ENCODE measurements at regions not wholly inside any gene's neighbourhood (a gene's known extent, or its start where the extent isn't known, plus 50 kb on each side); places are given as distances from the start of the nearest gene placed in this dataset.
"Not testable (repeated sequence)": the region's sequence is repeated elsewhere in the genome, so short reads cannot be mapped to it uniquely, and the experiment has no call there.

- H3K9ac ChIP-seq (ENCODE audit: insufficient read depth in 1 of 2, low read length in 2 of 2): no peak overlapping the region
- 54 to 61% methylated on average over 4 of the region's 4 CpGs for WGBS, 2 donors
- peaks cover 0 to 4% (median 0%) of the 10 kb centered on the region in 5 donors for H3K4me1 ChIP-seq (ENCODE audit: control insufficient read depth in 5 of 5, insufficient read depth in 5 of 5, low read length in 5 of 5)
- no peaks in the 10 kb centered on the region for H3K36me3 ChIP-seq (ENCODE audit: control insufficient read depth in 4 of 4, insufficient read depth in 4 of 4, low read length in 4 of 4)
- no peak for ATAC-seq (ENCODE audit: insufficient read depth, low FRiP score)
- H3K4me3 ChIP-seq: no peak overlapping the region
- TF ChIP-seq, protein P1, sequence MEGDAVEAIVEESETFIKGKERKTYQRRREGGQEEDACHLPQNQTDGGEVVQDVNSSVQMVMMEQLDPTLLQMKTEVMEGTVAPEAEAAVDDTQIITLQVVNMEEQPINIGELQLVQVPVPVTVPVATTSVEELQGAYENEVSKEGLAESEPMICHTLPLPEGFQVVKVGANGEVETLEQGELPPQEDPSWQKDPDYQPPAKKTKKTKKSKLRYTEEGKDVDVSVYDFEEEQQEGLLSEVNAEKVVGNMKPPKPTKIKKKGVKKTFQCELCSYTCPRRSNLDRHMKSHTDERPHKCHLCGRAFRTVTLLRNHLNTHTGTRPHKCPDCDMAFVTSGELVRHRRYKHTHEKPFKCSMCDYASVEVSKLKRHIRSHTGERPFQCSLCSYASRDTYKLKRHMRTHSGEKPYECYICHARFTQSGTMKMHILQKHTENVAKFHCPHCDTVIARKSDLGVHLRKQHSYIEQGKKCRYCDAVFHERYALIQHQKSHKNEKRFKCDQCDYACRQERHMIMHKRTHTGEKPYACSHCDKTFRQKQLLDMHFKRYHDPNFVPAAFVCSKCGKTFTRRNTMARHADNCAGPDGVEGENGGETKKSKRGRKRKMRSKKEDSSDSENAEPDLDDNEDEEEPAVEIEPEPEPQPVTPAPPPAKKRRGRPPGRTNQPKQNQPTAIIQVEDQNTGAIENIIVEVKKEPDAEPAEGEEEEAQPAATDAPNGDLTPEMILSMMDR (IDR thresholded peaks at IDR 0.05; ENCODE audit: control extremely low read depth, extremely low read depth): no peak
- DNase-seq: peak in 2 of 3 donors; percentile 36 to 58
- no peak overlapping the region for H3K27ac ChIP-seq (ENCODE audit: low read depth in 1 of 2, low read length in 1 of 2)
- H3K9me3 ChIP-seq (ENCODE audit: control insufficient read depth in 4 of 4, insufficient read depth in 3 of 4, low read length in 3 of 4): no peaks in the 10 kb centered on the region
- H3K27me3 ChIP-seq (ENCODE audit: control insufficient read depth in 3 of 3, insufficient read depth in 3 of 3, low read length in 2 of 3): no peaks in the 10 kb centered on the region
These were observed 1206.0 kb upstream of the FLRT2 start for GRCh38 chr14:84323978-84324377.

- no peaks in the 10 kb centered on the region for H3K27me3 ChIP-seq (ENCODE audit: control insufficient read depth in 3 of 3, insufficient read depth in 3 of 3, low read length in 2 of 3)
- no peak overlapping the region for H3K9ac ChIP-seq (ENCODE audit: insufficient read depth in 1 of 2, low read length in 2 of 2)
- TF ChIP-seq, protein P1 (IDR thresholded peaks at IDR 0.05; ENCODE audit: control extremely low read depth, extremely low read depth): no peak
- no peak overlapping the region for H3K4me3 ChIP-seq
- no peak for ATAC-seq (ENCODE audit: insufficient read depth, low FRiP score)
- no peak for DNase-seq
- no peak overlapping the region for H3K27ac ChIP-seq (ENCODE audit: low read depth in 1 of 2, low read length in 1 of 2)
- peaks cover 0 to 2% (median 0%) of the 10 kb centered on the region in 4 donors for H3K9me3 ChIP-seq (ENCODE audit: control insufficient read depth in 4 of 4, insufficient read depth in 3 of 4, low read length in 3 of 4)
- H3K4me1 ChIP-seq (ENCODE audit: control insufficient read depth in 5 of 5, insufficient read depth in 5 of 5, low read length in 5 of 5): no peaks in the 10 kb centered on the region
- no peaks in the 10 kb centered on the region for H3K36me3 ChIP-seq (ENCODE audit: control insufficient read depth in 4 of 4, insufficient read depth in 4 of 4, low read length in 4 of 4)
These were observed 1193.5 kb upstream of the FLRT2 start for GRCh38 chr14:84336433-84336832.

DNA sequence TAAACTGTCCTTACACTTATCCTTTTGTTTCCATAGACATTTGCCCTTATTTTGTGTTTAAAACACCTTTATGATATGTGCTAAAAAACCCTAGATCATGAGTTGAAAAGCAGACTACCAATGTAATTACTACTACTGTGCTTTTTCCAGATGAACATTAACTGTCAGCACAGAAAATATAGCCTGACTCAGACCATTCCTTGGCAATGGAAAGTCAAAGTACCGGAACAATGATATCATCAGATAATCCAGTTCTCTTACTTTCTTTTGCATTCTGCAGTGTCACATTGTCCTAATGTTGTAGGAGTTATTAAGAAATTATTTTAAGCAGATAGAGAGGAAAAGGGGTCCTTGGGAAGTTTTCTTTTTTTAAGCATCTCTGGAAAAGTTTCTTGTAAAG is 1189.0 kb upstream of the FLRT2 start:
- ATAC-seq (ENCODE audit: insufficient read depth, low FRiP score): no peak
- no peak overlapping the region for H3K27ac ChIP-seq (ENCODE audit: low read depth in 1 of 2, low read length in 1 of 2)

GRCh38 chr14:84341867-84342266 is 1188.1 kb upstream of the FLRT2 start:
- WGBS, 2 donors: 93 to 94% methylated on average over 3 of the region's 3 CpGs
- not testable (repeated sequence) for ATAC-seq (ENCODE audit: insufficient read depth, low FRiP score); H3K27ac ChIP-seq (ENCODE audit: low read depth in 1 of 2, low read length in 1 of 2); H3K9ac ChIP-seq (ENCODE audit: insufficient read depth in 1 of 2, low read length in 2 of 2); H3K27me3 ChIP-seq (ENCODE audit: control insufficient read depth in 3 of 3, insufficient read depth in 3 of 3, low read length in 2 of 3); H3K36me3 ChIP-seq (ENCODE audit: control insufficient read depth in 4 of 4, insufficient read depth in 4 of 4, low read length in 4 of 4); H3K9me3 ChIP-seq (ENCODE audit: control insufficient read depth in 4 of 4, insufficient read depth in 3 of 4, low read length in 3 of 4); H3K4me1 ChIP-seq (ENCODE audit: control insufficient read depth in 5 of 5, insufficient read depth in 5 of 5, low read length in 5 of 5); DNase-seq; H3K4me3 ChIP-seq

More for the DNA sequence above, 1189.0 kb upstream of the FLRT2 start:
- Histone ChIP-seq H3K36me3 (ENCODE audit: control insufficient read depth in 4 of 4, insufficient read depth in 4 of 4, low read length in 4 of 4) (no peaks in the 10 kb centered on the region), H3K9me3 (ENCODE audit: control insufficient read depth in 4 of 4, insufficient read depth in 3 of 4, low read length in 3 of 4) (peaks cover 0 to 9% (median 0%) of the 10 kb centered on the region in 4 donors), H3K9ac (ENCODE audit: insufficient read depth in 1 of 2, low read length in 2 of 2) (no peak overlapping the region), H3K4me3 (no peak overlapping the region), H3K27me3 (ENCODE audit: control insufficient read depth in 3 of 3, insufficient read depth in 3 of 3, low read length in 2 of 3) (no peaks in the 10 kb centered on the region), H3K4me1 (ENCODE audit: control insufficient read depth in 5 of 5, insufficient read depth in 5 of 5, low read length in 5 of 5) (peaks cover 0 to 3% (median 0%) of the 10 kb centered on the region in 5 donors)
- DNase-seq: peak in 1 of 3 donors; percentile 4
- WGBS, 2 donors: 80 to 93% methylated on average over 1 of the region's 1 CpG
- TF ChIP-seq, protein P1 (IDR thresholded peaks at IDR 0.05; ENCODE audit: control extremely low read depth, extremely low read depth): no peak
